ENCODE measurements at regions not wholly inside any gene's neighbourhood (a gene's known extent, or its start where the extent isn't known, plus 50 kb on each side); places are given as distances from the start of the nearest gene placed in this dataset.

DNA sequence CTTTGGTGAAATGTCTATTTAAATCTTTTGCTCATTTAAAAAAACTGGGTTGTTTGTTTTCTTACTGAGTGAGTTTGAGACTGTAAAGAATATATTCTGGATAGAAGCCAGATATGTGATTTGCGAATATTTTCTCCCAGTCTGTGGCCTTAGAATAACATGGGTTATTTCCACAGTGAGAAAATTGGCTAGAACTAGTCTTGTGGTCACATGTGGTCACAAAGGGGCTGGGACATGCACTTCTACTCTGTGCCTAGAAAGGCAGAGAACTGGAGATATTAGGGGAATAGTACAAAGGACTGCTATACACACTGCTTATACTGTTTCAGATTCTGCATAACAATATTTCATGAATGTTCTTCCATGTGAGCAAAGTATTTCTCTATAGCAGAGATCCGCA lies 79.9 kb upstream of the RGMA start:
- TF ChIP-seq, protein P1, sequence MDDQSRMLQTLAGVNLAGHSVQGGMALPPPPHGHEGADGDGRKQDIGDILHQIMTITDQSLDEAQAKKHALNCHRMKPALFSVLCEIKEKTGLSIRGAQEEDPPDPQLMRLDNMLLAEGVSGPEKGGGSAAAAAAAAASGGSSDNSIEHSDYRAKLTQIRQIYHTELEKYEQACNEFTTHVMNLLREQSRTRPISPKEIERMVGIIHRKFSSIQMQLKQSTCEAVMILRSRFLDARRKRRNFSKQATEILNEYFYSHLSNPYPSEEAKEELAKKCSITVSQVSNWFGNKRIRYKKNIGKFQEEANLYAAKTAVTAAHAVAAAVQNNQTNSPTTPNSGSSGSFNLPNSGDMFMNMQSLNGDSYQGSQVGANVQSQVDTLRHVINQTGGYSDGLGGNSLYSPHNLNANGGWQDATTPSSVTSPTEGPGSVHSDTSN (IDR thresholded peaks at IDR 0.05; ENCODE audit: insufficient replicate concordance, low read depth, low read length) = no peak
- no peak for TF ChIP-seq BRCA1 (IDR thresholded peaks at IDR 0.05; ENCODE audit: low read depth, low read length)
- TF ChIP-seq SIN3A (IDR thresholded peaks at IDR 0.05; ENCODE audit: low read depth, low read length) = no peak

Measured in GM12878 (cell line).